ENCODE measurements at regions not wholly inside any gene's neighbourhood (a gene's known extent, or its start where the extent isn't known, plus 50 kb on each side); places are given as distances from the start of the nearest gene placed in this dataset.
"Not testable (repeated sequence)": the region's sequence is repeated elsewhere in the genome, so short reads cannot be mapped to it uniquely, and the experiment has no call there.

- not testable (repeated sequence) for TF ChIP-seq CTCF (conservative IDR thresholded peaks at IDR 0.05); EZH2 (IDR thresholded peaks at IDR 0.05; ENCODE audit: low read depth)
Measured at GRCh38 chr2:60342491-60342890, 211.0 kb downstream of the BCL11A start.

All from PC-9 (cell line).